ENCODE measurements at regions not wholly inside any gene's neighbourhood (a gene's known extent, or its start where the extent isn't known, plus 50 kb on each side); places are given as distances from the start of the nearest gene placed in this dataset.
A peak's percentile ranks its signal among the peaks of the same experiment; 100 is the strongest.

DNA sequence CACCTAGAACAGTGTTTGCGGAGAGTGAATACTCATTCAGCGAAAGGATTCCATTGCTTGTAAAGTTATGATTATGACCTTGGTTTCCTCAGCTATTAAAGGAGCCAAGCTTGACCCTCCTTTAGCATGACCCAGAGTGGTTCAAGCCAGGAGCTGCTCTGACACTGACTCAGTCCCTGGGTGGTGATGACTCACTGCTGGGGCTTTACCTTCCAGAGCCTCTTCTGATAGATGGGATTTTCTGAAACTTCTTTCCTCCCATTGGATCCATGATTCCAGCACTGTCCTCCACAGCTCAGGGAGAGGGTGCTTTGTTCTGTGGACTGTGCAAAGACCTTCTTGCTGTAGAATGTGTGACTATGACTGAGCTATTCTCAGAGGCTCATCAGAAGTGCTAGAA lies 77.4 kb downstream of the S1PR1 start:
- intact Hi-C loops (cut with DNase I, micrococcal nuclease) = no loop called here
- DNase-seq = no peak
- ATAC-seq = no peak

DNA sequence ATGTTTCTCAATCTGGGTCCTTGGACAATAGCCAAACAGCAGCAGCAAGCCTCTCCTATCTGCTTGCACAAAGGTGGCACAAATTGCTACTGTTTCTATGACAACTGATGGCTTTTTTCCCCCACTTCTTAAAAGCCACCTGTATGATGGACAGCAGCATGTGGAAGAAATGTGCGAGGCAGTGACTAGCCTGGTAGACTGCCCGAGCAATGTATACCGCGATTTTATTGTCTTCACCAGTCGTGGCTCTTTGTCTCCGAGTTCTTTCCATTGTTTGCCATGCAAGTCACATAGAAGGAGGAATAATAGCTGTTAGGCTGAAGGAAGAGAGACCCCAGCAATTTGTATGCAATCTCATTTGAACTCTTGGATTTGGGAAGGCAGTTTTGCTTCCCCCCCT lies 79.4 kb downstream of the S1PR1 start:
- intact Hi-C loops (cut with DNase I, micrococcal nuclease) = no loop called here
- ATAC-seq (no peak), DNase-seq (no peak)

DNA sequence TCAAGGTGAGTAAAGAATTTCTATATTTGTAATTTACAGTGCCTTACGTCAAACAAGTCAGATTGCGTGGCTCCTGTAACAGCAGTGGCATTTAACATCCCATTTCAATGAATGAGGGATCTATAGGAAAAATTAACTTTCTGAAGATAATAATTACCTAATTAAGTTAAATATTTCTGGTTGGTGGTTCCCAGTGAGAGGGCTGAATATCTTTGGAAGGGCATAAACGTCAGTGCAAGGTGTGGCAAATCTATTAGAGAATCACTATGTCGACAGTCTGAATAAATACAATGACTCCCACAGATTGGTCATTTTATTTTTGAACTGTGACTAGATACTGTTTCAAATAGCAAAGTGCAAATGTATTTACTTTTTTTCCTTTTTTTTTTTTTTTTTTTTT lies 80.0 kb downstream of the S1PR1 start:
- intact Hi-C loops (cut with DNase I, micrococcal nuclease) = no loop called here
- DNase-seq = no peak
- no peak for ATAC-seq

DNA sequence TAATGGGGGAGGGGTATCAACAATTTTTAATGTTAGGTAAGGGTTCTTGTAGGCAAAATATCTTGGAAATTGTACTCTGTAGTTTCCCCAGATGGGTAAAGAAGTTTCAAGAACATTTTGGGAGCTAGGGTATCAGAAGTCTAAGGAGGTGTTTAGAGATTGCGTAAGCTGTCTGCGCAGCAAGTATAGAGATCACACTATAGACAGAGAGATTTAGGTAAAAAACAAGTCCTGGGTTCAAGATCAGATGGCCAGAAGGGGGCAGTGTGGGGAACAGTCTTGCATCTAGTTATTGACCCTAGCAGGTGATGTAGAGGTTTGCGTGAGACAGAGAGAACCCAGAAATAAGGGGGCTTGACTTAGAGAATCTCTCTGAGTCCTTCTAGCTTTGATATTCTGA lies 80.8 kb downstream of the S1PR1 start:
- DNase-seq = no peak
- ATAC-seq = no peak
- intact Hi-C loops (cut with DNase I, micrococcal nuclease) = no loop called here

DNA sequence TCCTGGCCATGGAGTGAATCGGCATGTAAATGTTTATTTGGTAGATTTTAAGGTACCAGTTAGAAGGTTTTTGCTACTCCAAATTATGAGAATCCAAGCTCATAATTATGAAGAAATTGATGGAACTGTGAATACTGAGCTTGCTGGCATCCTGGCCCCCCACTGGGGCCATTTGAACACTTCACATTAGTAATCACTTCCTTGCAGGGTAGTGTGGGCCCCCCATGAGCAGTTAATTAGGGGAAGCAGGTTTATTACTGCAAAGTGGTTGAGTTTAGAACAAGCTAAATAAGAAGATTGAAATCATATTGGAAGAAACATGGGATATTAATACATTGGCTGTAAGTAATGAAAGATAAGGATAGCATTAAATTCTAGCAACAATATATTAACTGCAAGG lies 86.7 kb downstream of the S1PR1 start:
- no peak for DNase-seq
- ATAC-seq = no peak
- intact Hi-C loops (cut with DNase I, micrococcal nuclease) = no loop called here

DNA sequence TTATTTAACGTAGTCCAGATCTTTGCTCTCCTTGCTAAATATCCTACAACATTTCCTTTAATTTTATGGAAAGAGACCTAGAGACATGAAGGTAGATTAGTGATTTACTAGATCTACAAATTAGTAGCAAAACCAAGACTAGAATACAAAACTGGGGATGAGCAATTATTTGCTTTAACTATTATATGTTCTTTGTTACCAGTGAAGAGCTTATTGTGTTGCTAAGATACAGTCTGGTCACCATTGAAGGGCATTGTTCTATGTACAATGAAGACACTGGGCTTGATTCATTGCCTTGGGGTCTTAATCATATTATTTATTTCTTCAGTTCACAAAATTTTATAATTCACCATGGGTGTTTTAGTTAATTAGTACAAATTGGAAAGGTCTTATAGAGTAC lies 88.3 kb downstream of the S1PR1 start:
- intact Hi-C loops (cut with DNase I, micrococcal nuclease) = no loop called here
- DNase-seq = no peak
- no peak for ATAC-seq

DNA sequence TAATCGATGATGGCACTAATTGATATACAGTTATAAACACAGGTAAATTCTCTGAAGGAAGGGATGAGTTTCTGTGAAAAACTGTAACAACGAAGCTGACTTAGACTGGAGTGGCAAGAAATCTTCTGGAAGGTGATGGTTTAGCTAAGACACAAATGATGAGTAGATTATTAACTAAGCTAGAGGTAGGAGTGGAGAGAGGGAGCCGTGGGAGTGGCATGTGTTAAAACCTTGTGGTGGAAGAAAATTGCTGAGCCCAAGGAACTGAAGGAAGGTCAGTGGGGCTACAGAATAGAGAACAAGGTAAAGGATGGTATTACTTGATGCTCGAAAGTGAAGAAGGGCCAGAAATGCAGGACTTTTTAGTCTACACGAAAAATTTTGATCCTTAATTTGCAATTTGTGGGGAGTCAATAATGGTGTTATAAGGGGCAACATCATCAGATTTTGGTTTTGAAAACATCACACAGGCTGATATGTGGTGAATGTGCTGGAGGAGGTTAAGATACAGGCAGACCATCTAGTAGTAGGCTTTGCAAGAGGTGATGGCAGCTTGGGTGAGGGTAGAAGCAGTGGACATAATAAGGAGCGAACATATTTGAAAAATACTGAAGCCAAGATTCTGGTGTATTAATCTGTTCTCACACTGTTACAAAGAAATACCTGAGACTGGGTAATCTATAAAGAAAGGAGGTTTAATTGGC lies 93.8 kb downstream of the S1PR1 start:
- ATAC-seq (no peak), DNase-seq (no peak)
- intact Hi-C loops (cut with DNase I, micrococcal nuclease) = no loop called here

DNA sequence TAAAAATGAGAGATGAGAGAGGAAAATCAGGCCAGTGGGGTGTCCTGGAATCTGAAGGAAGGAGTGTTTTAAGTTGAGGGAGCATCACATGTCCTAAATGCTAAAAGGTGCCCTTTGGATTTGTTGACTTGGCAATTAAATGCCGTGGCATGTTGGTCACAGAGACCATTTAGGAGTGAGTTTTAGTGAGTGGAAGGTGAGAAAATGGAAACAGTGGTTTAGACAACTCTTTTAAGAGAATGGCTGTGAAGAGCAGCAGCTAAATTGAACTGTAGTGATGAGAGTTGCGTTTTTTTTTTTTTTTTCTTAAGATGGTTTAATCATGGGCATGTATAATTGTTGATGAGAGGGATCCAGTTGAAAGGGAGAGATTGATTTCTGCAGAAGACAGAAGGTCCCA lies 95.0 kb downstream of the S1PR1 start:
- ATAC-seq = no peak
- DNase-seq = no peak
- intact Hi-C loops (cut with DNase I, micrococcal nuclease) = no loop called here

DNA sequence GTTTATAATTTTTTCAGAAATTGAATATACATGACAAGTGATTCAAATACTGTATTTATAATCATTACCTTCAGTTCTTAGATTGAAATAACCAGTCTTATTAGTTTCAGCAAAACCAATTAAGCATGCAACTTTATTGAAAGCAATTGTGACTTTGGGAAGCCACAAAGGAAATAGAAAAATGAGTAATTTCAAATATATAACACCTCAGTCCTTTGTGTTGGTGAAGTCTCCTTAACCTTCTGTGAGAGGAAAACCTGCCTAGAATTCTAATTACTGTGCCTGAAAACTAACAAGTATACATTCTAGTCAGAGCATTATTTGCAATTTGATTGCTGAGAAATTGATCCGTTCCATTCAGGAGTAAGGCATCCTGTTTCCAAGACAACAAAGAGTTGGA lies 95.8 kb downstream of the S1PR1 start:
- DNase-seq (no peak), ATAC-seq (no peak)
- intact Hi-C loops (cut with DNase I, micrococcal nuclease) = no loop called here

DNA sequence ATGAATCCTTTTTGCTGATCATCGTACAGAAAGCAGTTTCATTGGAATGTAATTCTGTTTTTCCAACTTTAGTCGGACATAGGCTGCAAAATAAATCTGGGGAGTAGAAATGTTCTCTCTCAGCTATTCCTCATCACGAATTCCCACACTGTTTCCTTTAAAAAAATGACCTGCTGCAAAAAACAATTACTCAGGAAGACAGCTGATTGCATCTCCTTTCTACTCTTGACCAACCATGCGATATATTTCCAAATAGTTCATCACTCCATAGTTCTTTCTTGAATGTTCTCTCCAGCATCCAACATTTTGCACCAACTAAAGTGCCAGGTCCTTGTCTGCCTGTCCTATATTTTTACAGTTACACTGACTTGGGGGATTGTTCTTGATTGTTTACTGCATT lies 96.4 kb downstream of the S1PR1 start:
- ATAC-seq (no peak), DNase-seq (no peak)
- intact Hi-C loops (cut with DNase I, micrococcal nuclease) = no loop called here

DNA sequence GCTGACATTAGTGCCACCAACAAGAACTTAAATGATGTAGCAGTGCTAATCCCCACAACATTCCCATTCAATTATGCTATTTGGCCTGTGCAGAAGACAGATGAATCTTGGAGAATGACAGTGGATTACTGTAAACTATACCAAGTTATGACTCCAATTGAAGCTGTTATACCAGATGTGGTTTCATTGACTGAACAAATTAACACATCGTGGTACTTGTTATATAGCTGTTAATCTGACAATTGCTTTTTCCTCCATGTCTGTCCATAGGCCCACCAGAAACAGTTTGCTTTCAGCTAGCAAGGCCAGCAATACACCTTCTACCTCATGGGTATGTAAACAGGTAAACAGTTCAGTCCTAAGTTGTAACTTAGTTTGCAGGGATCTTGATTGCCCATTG lies 101.1 kb downstream of the S1PR1 start:
- intact Hi-C loops (cut with DNase I, micrococcal nuclease) = no loop called here
- DNase-seq (no peak), ATAC-seq (no peak)

DNA sequence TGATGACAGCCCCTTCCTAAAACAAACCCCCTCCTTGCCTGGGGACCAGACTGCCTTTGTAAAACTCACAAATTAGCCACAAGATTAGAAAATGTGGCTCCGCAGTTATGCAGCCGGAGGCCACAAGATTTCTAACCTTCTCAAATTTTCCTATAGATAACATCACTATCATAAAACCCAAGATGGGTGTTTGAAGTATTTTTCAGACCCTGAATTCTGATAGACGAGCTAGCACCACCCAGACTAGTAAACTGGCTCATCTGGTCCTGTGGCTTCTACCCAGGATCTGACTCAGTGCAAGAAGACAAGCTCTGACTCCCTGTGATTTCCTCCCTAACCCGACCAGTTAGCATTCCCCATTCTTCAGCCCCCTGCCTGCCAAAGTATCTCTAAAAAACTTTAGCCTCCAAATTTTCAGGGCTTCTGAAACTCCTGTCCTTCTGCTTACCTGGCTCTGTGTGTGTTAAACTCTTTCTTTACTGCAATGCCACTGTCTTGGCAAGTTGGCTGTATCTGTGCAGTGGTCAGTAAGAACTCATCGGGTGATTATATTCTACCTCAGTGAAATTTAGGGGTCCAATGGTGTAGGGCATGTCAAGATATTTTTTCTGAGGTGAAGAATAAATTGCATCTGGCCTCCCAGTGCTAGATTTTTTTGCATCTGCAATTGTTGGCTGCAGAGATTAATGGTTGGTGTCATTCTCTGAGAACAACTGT lies 102.1 kb downstream of the S1PR1 start:
- ATAC-seq = no peak
- intact Hi-C loops (cut with DNase I, micrococcal nuclease) = no loop called here

DNA sequence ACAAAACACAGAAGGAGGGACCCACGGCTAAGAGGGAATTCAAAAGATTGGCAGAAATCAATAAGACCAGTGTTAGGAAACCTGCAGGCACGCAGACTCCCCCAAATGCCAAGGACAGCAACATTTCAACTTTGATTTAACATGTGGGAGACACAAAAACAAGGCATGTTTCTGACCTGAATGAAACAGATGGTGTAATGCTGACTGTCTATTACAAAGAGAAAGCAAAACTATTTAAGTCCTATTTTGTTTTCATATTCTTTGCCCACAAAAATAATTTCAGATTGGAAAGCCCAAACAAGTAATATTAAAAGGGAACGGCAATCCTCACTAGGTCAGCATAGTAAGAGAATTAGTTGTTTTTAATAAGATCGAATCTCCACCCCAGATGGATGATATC lies 107.9 kb downstream of the S1PR1 start:
- ATAC-seq = no peak
- intact Hi-C loops (cut with DNase I, micrococcal nuclease) = no loop called here
- no peak for DNase-seq

More for the DNA sequence above, 102.1 kb downstream of the S1PR1 start:
- no peak for DNase-seq

DNA sequence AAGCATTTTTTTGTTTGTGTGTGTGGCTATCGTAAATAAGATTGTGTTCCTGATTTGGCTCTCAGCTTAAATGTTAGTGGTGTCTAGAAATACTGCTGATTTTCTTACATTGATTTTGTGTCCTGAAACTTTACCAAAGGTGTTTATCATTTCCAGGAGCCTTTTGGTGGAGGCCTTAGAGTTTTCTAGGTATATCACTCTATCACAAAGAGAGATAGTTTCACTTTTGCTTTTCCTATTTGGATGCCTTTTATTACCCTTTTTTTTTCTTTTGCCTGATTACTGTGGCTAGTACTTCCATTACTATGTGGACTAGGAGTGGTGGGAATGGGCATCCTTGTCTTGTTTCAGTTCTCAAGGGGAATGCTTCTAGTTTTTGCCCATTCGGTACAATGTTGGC lies 109.6 kb downstream of the S1PR1 start:
- ATAC-seq = no peak
- no peak for DNase-seq
- intact Hi-C loops (cut with DNase I, micrococcal nuclease) = no loop called here

DNA sequence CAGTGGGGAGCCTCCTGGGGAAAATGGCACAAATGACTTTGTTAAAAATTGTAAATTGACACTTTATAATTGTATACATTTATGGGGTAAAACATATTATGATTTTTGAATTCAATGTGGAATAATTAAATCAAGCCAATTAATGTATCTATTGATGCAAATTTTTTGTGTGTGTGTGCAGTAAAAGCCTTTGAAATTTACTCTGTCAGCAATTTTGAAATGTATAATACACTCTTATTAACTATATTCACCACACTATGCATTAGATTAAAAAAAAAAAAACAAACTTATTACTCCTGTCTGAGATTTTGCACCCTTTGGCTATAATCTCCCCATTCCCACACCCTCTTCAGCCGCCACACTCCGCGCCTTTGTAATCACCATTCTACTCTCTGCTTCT lies 119.2 kb downstream of the S1PR1 start:
- DNase-seq (no peak), ATAC-seq (no peak)
- intact Hi-C loops (cut with DNase I, micrococcal nuclease) = no loop called here

DNA sequence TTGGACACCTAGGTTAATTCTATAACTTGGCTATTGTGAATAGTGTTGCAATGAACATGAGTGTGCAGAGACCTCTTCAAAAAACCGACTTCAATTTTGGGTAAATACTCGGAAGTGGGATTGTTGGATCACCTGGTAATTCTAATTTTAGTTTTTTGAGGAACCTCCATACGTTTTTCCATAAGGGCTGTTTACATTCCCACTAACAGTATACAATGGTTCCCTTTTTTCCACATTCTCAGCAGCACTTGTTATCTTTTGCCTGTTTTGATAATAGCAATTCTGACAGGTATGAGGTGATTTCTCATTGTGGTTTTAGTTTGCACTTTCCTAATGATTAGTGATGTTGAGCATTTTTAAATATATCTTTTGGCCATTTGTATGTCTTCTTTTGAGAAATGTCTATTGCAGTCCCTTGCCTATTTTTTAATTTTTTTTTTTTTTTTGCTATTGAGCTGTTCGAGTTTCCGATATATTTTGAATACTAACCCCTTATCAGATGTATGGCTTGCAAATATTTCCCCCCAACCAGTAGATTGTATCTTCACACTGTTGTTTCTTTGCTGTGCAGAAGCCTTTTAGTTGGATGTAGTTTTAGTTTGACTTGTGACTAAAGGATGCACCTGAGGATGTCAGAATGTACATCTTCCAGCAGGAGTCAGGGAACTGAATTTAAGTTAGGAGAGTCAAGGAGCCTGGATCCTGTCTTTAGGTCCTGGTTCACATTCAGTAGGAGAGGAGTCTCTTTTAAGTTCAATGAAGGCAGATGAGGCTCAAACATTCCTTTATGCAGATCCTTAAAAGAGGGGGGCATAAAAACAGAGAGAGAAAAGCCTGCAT lies 120.0 kb downstream of the S1PR1 start:
- intact Hi-C loops (cut with DNase I, micrococcal nuclease) = no loop called here
- no peak for ATAC-seq
- DNase-seq = no peak

DNA sequence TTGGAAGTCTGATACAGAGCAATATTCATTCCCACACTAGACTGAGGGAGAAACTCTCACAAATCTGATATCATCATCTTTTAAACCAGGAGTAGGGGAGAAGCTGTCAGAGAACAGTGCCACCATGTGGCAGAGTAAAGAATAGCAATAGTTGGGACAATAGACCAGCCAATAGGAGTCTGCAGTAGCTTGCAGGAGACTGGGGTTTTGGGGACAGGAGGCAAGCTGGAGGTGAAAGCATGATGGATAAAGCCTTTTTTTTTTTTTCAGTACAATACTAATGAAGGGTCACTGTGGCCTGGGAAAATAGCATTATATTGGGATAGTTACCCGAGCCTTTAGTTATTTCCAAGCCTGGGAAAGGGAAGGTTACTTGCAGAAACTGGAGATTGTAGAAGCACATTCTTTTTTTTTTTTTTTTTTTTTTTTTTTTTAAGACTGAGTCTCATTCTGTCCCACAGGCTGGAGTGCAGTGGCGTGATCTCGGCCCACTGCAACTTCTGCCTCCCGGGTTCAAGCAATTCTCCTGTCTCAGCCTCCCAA lies 120.7 kb downstream of the S1PR1 start:
- ATAC-seq = peak; percentile 80
- intact Hi-C loops (cut with DNase I, micrococcal nuclease) = no loop called here
- peak in 1 of 2 donors; percentile 36 for DNase-seq

DNA sequence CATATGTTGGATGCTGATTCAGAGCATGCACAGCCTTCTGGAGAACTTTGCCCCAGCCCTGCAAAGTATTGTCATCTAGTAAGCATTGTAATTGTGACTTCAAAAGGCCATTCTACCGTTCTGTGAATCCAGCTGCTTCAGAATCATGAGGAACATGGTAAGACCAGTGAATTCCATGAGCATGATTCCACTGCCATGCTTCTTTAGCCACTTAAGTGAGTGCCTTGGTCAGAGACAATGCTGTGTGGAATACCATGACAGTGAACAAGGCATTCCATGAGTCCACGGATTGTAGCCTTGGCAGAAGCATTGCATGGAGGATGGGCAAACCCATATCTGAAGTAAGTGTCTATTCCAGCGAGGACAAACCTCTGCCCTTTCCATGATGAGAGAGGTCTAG lies 123.7 kb downstream of the S1PR1 start:
- no peak for ATAC-seq
- intact Hi-C loops (cut with DNase I, micrococcal nuclease) = no loop called here
- DNase-seq = no peak

DNA sequence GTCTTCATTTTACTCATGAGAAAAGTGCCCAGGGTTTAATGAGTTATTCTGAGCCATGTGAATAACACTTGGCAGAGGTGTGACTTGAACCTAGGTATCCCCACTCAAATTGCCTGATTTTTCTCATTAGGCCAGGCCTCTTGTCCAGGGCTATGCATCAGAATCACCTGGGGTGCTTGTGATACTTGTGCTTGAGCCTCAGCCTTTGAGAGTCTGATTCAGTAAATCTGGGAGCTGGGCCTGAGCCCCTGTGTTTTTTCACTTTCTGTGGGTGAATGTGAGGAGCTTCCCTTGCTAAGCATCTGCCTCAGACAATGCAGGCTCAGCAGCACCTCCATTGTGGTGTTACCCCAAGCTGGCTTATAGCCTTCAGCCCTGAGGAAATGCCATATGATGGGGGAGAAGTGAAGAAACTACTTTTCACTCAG lies 127.1 kb downstream of the S1PR1 start:
- intact Hi-C loops (cut with DNase I, micrococcal nuclease) = no loop called here
- DNase-seq (no peak), ATAC-seq (no peak)
